Glomerular visceral epithelial cell (primary cell): ENCODE measurements at regions not wholly inside any gene's neighbourhood (a gene's known extent, or its start where the extent isn't known, plus 50 kb on each side); places are given as distances from the start of the nearest gene placed in this dataset.

ENCODE experiments used
- DNase-seq: peaks from one replicate; pipeline ENCODE4 v3.0.0-alpha.2; 2016; ENCODE audit errors: extremely low spot score

GRCh38 chr12:58776144-58776543 lies 144.2 kb downstream of the LRIG3 start:
- no peak for DNase-seq

- no peak for DNase-seq
Observed at GRCh38 chr12:58777815-58778214, 142.5 kb downstream of the LRIG3 start.

GRCh38 chr12:58781609-58782008 lies 138.7 kb downstream of the LRIG3 start:
- DNase-seq = no peak

- DNase-seq = no peak
Observed at GRCh38 chr12:58787021-58787760, 133.1 kb downstream of the LRIG3 start.

GRCh38 chr12:58794859-58795258 lies 125.4 kb downstream of the LRIG3 start:
- DNase-seq = no peak

- DNase-seq = no peak
Observed at GRCh38 chr12:58795825-58796224, 124.5 kb downstream of the LRIG3 start.

GRCh38 chr12:58801986-58802385 lies 118.3 kb downstream of the LRIG3 start:
- no peak for DNase-seq

- peak; percentile 67 for DNase-seq
Observed at GRCh38 chr12:58803908-58804307, 116.4 kb downstream of the LRIG3 start.

- DNase-seq = no peak
Observed at GRCh38 chr12:58804749-58805148, 115.6 kb downstream of the LRIG3 start.

- no peak for DNase-seq
Observed at GRCh38 chr12:58809064-58809607, 111.2 kb downstream of the LRIG3 start.

- DNase-seq = no peak
Observed at GRCh38 chr12:58811346-58811745, 109.0 kb downstream of the LRIG3 start.

GRCh38 chr12:58812214-58812613 lies 108.1 kb downstream of the LRIG3 start:
- DNase-seq = no peak

GRCh38 chr12:58814036-58814435 lies 106.3 kb downstream of the LRIG3 start:
- DNase-seq = no peak

- no peak for DNase-seq
Observed at GRCh38 chr12:58815235-58815634, 105.1 kb downstream of the LRIG3 start.

GRCh38 chr12:58818546-58818945 lies 101.8 kb downstream of the LRIG3 start:
- no peak for DNase-seq

- DNase-seq = no peak
Observed at GRCh38 chr12:58819345-58819744, 101.0 kb downstream of the LRIG3 start.

GRCh38 chr12:58819985-58820384 lies 100.3 kb downstream of the LRIG3 start:
- DNase-seq = no peak
